ENCODE measurements at regions not wholly inside any gene's neighbourhood (a gene's known extent, or its start where the extent isn't known, plus 50 kb on each side); places are given as distances from the start of the nearest gene placed in this dataset.
A peak's percentile ranks its signal among the peaks of the same experiment; 100 is the strongest.

- in situ Hi-C loops (cut with MboI; ENCODE audit: low sequenced_read_pairs) = no loop called here
- Histone ChIP-seq H3K4me3 (no peak overlapping the region), H3K9me3 (no peaks in the 10 kb centered on the region), H3K36me3 (replicated peaks) (no peaks in the 10 kb centered on the region), H3K4me1 (peaks cover 56% of the 10 kb centered on the region), H3K27me3 (ENCODE audit: low read depth) (no peaks in the 10 kb centered on the region)
- DNase-seq (ENCODE audit: low spot score in 2 of 2) = peak in 1 of 2 experiments; percentile 93
These were observed 237.8 kb downstream of the GPD2 start for GRCh38 chr2:156673981-156674380.

- H3K27me3 ChIP-seq (ENCODE audit: low read depth) = no peaks in the 10 kb centered on the region
- no peaks in the 10 kb centered on the region; the same call in 1 of the 2 replicates for H3K9me3 ChIP-seq
- H3K4me1 ChIP-seq = peaks cover 56% of the 10 kb centered on the region
- H3K4me3 ChIP-seq = no peak overlapping the region
- H3K36me3 ChIP-seq (replicated peaks) = no peaks in the 10 kb centered on the region
- in situ Hi-C loops (cut with MboI; ENCODE audit: low sequenced_read_pairs) = no loop called here
- peak; percentile 61 to 91 for DNase-seq (ENCODE audit: low spot score in 2 of 2)
These were observed 239.7 kb downstream of the GPD2 start for GRCh38 chr2:156675896-156676295.

- Histone ChIP-seq H3K4me1 (peaks cover 23% of the 10 kb centered on the region), H3K4me3 (no peak overlapping the region), H3K36me3 (replicated peaks) (no peaks in the 10 kb centered on the region), H3K9me3 (no peaks in the 10 kb centered on the region; the same call in 1 of the 2 replicates), H3K27me3 (ENCODE audit: low read depth) (no peaks in the 10 kb centered on the region)
- DNase-seq (ENCODE audit: low spot score in 2 of 2) = no peak
- in situ Hi-C loops (cut with MboI; ENCODE audit: low sequenced_read_pairs) = no loop called here
These were observed 243.6 kb downstream of the GPD2 start for GRCh38 chr2:156679820-156680219.

DNA sequence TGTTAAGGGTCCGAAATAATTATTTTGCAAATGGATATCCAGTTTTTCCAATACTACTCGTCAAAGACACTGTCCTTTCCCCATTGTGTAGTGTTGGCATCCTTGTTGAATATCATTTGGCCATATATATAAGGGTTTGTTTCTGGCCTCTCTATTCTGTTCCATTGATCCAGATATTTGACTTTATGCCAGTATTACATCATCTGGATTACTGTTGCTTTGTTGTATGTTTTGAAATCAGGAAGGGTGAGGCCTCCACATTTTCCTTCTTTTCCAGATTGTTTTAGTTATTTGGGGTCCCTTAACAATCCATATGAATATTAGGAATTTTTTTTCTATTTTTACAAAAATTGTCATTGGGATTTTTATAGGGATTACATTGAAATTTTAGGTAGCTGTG lies 244.1 kb downstream of the GPD2 start:
- H3K4me1 ChIP-seq = peaks cover 18% of the 10 kb centered on the region
- H3K4me3 ChIP-seq = no peak overlapping the region
- no peaks in the 10 kb centered on the region; the same call in 1 of the 2 replicates for H3K9me3 ChIP-seq
- in situ Hi-C loops (cut with MboI; ENCODE audit: low sequenced_read_pairs) = no loop called here
- DNase-seq (ENCODE audit: low spot score in 2 of 2) = no peak
- H3K36me3 ChIP-seq (replicated peaks) = no peaks in the 10 kb centered on the region
- no peaks in the 10 kb centered on the region for H3K27me3 ChIP-seq (ENCODE audit: low read depth)

- in situ Hi-C loops (cut with MboI; ENCODE audit: low sequenced_read_pairs) = no loop called here
- DNase-seq (ENCODE audit: low spot score in 2 of 2) = no peak
These were observed 250.9 kb downstream of the GPD2 start for GRCh38 chr2:156687126-156687525.

GRCh38 chr2:156687715-156688114 lies 251.5 kb downstream of the GPD2 start:
- Histone ChIP-seq H3K4me3 (no peak overlapping the region), H3K9me3 (no peaks in the 10 kb centered on the region), H3K4me1 (peaks cover 6% of the 10 kb centered on the region), H3K27me3 (ENCODE audit: low read depth) (no peaks in the 10 kb centered on the region), H3K36me3 (replicated peaks) (no peaks in the 10 kb centered on the region)
- DNase-seq (ENCODE audit: low spot score in 2 of 2) = no peak
- in situ Hi-C loops (cut with MboI; ENCODE audit: low sequenced_read_pairs) = no loop called here

More at GRCh38 chr2:156687126-156687525, 250.9 kb downstream of the GPD2 start:
- Histone ChIP-seq H3K27me3 (ENCODE audit: low read depth) (no peaks in the 10 kb centered on the region), H3K4me3 (no peak overlapping the region), H3K4me1 (peaks cover 6% of the 10 kb centered on the region), H3K9me3 (no peaks in the 10 kb centered on the region), H3K36me3 (replicated peaks) (no peaks in the 10 kb centered on the region)

DNA sequence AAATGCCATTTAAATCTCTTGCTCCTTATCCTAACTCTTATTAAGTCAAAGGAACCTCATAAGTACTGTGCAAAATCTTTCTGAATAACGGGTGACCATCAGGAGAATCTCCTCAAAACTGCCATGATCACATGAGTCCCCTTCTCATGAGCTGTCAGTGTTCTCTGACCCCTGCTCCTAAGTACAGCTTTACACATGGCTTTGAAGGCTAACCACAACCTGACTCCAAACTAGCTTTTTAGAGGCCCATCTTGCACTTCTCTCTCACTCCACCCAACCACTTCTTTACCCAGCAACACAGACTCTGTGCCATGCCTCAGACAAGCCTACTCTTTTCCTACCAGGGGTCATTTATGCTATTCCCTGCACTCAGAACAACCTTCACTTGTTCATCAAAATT lies 253.8 kb downstream of the GPD2 start:
- Histone ChIP-seq H3K27me3 (ENCODE audit: low read depth) (no peaks in the 10 kb centered on the region), H3K4me1 (peaks cover 9% of the 10 kb centered on the region), H3K9me3 (no peaks in the 10 kb centered on the region), H3K4me3 (no peak overlapping the region), H3K36me3 (replicated peaks) (no peaks in the 10 kb centered on the region)
- no peak for DNase-seq (ENCODE audit: low spot score in 2 of 2)
- in situ Hi-C loops (cut with MboI; ENCODE audit: low sequenced_read_pairs) = no loop called here

- H3K27me3 ChIP-seq (ENCODE audit: low read depth) = no peaks in the 10 kb centered on the region
- H3K4me1 ChIP-seq = peaks cover 9% of the 10 kb centered on the region
- H3K36me3 ChIP-seq (replicated peaks) = no peaks in the 10 kb centered on the region
- no peak for DNase-seq (ENCODE audit: low spot score in 2 of 2)
- H3K9me3 ChIP-seq = no peaks in the 10 kb centered on the region
- H3K4me3 ChIP-seq = no peak overlapping the region
- in situ Hi-C loops (cut with MboI; ENCODE audit: low sequenced_read_pairs) = no loop called here
These were observed 254.8 kb downstream of the GPD2 start for GRCh38 chr2:156691014-156691413.

- Histone ChIP-seq H3K4me1 (peaks cover 12% of the 10 kb centered on the region), H3K4me3 (no peak overlapping the region), H3K9me3 (no peaks in the 10 kb centered on the region), H3K27me3 (ENCODE audit: low read depth) (no peaks in the 10 kb centered on the region), H3K36me3 (replicated peaks) (no peaks in the 10 kb centered on the region)
- DNase-seq (ENCODE audit: low spot score in 2 of 2) = no peak
- in situ Hi-C loops (cut with MboI; ENCODE audit: low sequenced_read_pairs) = no loop called here
These were observed 258.8 kb downstream of the GPD2 start for GRCh38 chr2:156695020-156695419.

DNA sequence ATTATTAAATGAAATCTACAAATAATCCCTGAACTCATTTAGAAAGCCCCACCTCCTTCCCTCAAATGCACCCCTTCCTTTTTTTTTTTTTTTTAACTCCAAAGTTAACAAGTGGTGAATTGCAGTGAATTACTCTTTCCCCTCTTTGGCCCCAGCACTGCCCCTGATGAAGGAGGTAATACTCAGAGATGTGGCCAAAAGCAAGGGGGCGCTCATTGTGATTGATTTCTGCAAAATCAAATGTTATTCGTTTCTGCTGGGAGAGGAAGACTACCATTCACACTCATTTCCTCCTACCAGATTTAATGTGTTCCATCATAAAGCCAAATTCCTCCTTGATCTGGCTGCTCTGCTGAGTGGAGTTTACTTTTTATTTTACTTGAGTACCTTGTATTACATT lies 259.4 kb downstream of the GPD2 start:
- in situ Hi-C loops (cut with MboI; ENCODE audit: low sequenced_read_pairs) = no loop called here
- H3K9me3 ChIP-seq = no peaks in the 10 kb centered on the region
- H3K36me3 ChIP-seq (replicated peaks) = no peaks in the 10 kb centered on the region
- peaks cover 13% of the 10 kb centered on the region for H3K4me1 ChIP-seq
- DNase-seq (ENCODE audit: low spot score in 2 of 2) = no peak
- H3K4me3 ChIP-seq = no peak overlapping the region
- H3K27me3 ChIP-seq (ENCODE audit: low read depth) = no peaks in the 10 kb centered on the region

DNA sequence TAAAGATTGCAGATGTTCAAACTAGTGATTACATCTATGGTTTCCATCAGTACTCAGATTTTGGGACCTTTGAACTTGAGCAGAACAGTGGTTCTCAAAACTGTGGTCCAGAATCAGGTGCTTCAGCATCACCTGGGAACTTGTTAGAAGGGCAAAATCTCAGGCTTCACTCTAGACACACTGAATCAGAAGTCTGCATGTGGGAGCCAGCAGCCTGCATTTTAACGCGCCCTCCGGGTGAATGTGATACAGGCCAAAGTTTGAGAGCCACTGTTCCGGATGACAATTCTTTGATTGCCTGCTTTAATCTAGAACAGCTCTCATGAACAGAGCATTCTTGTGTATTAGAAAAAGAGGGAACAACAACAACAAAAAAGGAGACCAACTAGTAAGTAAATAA lies 261.7 kb downstream of the GPD2 start:
- DNase-seq (ENCODE audit: low spot score in 2 of 2) = no peak
- Histone ChIP-seq H3K9me3 (no peaks in the 10 kb centered on the region), H3K4me1 (peaks cover 31% of the 10 kb centered on the region), H3K27me3 (ENCODE audit: low read depth) (no peaks in the 10 kb centered on the region), H3K4me3 (no peak overlapping the region), H3K36me3 (replicated peaks) (no peaks in the 10 kb centered on the region)
- in situ Hi-C loops (cut with MboI; ENCODE audit: low sequenced_read_pairs) = no loop called here

DNA sequence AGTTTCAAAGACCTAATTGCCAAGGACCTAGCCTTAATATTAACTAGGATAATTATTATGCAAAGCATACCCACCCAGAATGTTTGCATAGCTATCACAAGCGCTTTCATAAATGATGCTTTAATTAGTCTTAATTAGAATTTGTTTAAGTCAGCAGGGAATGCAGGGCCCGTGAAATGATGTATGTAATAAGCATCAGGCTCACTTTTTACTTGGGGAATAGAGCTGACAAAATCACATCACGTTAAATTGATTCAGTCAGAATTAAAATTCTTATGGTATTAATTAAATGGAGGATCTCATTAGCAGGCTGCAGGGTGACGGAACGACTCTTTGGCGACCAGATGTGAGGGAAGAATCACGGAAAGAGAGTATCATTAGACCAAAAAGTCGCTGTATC lies 264.5 kb downstream of the GPD2 start:
- Histone ChIP-seq H3K4me1 (peaks cover 32% of the 10 kb centered on the region), H3K27me3 (ENCODE audit: low read depth) (no peaks in the 10 kb centered on the region), H3K9me3 (no peaks in the 10 kb centered on the region), H3K4me3 (no peak overlapping the region), H3K36me3 (replicated peaks) (no peaks in the 10 kb centered on the region)
- DNase-seq (ENCODE audit: low spot score in 2 of 2) = no peak
- in situ Hi-C loops (cut with MboI; ENCODE audit: low sequenced_read_pairs) = no loop called here

DNA sequence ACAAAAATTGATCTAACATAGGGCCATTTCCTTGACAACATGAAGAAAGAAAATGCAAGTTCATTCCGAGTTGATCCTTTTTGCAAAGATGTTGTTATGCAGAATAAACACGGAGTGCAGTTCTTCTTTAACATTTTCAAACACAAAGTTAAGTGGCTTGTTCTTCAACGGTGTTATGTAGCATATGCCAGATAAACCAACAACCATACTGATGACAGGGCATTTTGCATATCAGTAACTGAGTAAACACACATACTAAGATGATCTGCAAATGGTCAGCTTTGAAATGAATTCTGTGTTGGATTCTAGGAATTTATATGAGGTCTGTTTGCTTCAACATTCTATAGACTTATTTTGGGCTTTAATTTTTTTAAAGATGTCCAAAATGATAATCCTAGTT lies 266.4 kb downstream of the GPD2 start:
- Histone ChIP-seq H3K4me1 (peaks cover 32% of the 10 kb centered on the region), H3K4me3 (no peak overlapping the region), H3K36me3 (replicated peaks) (no peaks in the 10 kb centered on the region), H3K27me3 (ENCODE audit: low read depth) (no peaks in the 10 kb centered on the region), H3K9me3 (no peaks in the 10 kb centered on the region)
- DNase-seq (ENCODE audit: low spot score in 2 of 2) = peak in 1 of 2 experiments; percentile 84
- in situ Hi-C loops (cut with MboI; ENCODE audit: low sequenced_read_pairs) = no loop called here

GRCh38 chr2:156703642-156704041 lies 267.5 kb downstream of the GPD2 start:
- peaks cover 32% of the 10 kb centered on the region for H3K4me1 ChIP-seq
- in situ Hi-C loops (cut with MboI; ENCODE audit: low sequenced_read_pairs) = no loop called here
- DNase-seq (ENCODE audit: low spot score in 2 of 2) = no peak
- H3K36me3 ChIP-seq (replicated peaks) = no peaks in the 10 kb centered on the region
- no peaks in the 10 kb centered on the region for H3K9me3 ChIP-seq
- no peaks in the 10 kb centered on the region for H3K27me3 ChIP-seq (ENCODE audit: low read depth)
- no peak overlapping the region for H3K4me3 ChIP-seq

- peaks cover 32% of the 10 kb centered on the region for H3K4me1 ChIP-seq
- DNase-seq (ENCODE audit: low spot score in 2 of 2) = no peak
- no peak overlapping the region for H3K4me3 ChIP-seq
- no peaks in the 10 kb centered on the region for H3K9me3 ChIP-seq
- no peaks in the 10 kb centered on the region for H3K36me3 ChIP-seq (replicated peaks)
- no peaks in the 10 kb centered on the region for H3K27me3 ChIP-seq (ENCODE audit: low read depth)
- in situ Hi-C loops (cut with MboI; ENCODE audit: low sequenced_read_pairs) = no loop called here
These were observed 268.0 kb downstream of the GPD2 start for GRCh38 chr2:156704132-156704531.

All from HAP-1 (cell line).